ENCODE measurements at regions not wholly inside any gene's neighbourhood (a gene's known extent, or its start where the extent isn't known, plus 50 kb on each side); places are given as distances from the start of the nearest gene placed in this dataset.
"Not testable (repeated sequence)": the region's sequence is repeated elsewhere in the genome, so short reads cannot be mapped to it uniquely, and the experiment has no call there.

DNA sequence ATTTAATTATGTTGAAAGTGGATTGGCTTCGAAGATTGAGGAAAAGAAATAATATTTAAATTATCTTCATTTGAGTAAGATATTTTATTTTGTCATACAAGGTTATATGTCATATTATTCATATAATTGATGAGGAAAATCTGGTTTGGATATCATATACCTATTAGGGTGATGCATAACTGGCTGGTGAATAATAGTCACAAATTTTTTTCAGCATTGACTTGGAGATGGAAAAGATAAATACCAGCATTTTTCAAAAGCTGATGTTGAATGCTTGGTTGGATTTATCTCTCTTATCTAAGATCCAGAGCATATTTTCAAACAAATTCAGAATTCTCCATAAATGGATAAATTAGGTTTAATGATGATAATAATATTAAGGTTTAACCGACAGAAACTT, 93.5 kb upstream of the SLIT2 start:
- no peaks in the 10 kb centered on the region for H3K9me3 ChIP-seq
- no peak overlapping the region for H3K4me3 ChIP-seq
- 72 to 73% methylated on average over 2 of the region's 2 CpGs for WGBS, 2 donors
- intact Hi-C loops (cut with DNase I) = no loop called here
- no peak overlapping the region for H3K27ac ChIP-seq
- TF ChIP-seq, protein P1, sequence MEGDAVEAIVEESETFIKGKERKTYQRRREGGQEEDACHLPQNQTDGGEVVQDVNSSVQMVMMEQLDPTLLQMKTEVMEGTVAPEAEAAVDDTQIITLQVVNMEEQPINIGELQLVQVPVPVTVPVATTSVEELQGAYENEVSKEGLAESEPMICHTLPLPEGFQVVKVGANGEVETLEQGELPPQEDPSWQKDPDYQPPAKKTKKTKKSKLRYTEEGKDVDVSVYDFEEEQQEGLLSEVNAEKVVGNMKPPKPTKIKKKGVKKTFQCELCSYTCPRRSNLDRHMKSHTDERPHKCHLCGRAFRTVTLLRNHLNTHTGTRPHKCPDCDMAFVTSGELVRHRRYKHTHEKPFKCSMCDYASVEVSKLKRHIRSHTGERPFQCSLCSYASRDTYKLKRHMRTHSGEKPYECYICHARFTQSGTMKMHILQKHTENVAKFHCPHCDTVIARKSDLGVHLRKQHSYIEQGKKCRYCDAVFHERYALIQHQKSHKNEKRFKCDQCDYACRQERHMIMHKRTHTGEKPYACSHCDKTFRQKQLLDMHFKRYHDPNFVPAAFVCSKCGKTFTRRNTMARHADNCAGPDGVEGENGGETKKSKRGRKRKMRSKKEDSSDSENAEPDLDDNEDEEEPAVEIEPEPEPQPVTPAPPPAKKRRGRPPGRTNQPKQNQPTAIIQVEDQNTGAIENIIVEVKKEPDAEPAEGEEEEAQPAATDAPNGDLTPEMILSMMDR (IDR thresholded peaks at IDR 0.05) = no peak
- TF ChIP-seq POLR2A (IDR thresholded peaks at IDR 0.05) = no peak
- no peaks in the 10 kb centered on the region for H3K27me3 ChIP-seq
- no peaks in the 10 kb centered on the region for H3K4me1 ChIP-seq
- DNase-seq = no peak
- no peaks in the 10 kb centered on the region for H3K36me3 ChIP-seq (replicated peaks in 1 of 2; ENCODE audit: insufficient read depth in 1 of 2, low read depth in 2 of 2)
- ATAC-seq = no peak

DNA sequence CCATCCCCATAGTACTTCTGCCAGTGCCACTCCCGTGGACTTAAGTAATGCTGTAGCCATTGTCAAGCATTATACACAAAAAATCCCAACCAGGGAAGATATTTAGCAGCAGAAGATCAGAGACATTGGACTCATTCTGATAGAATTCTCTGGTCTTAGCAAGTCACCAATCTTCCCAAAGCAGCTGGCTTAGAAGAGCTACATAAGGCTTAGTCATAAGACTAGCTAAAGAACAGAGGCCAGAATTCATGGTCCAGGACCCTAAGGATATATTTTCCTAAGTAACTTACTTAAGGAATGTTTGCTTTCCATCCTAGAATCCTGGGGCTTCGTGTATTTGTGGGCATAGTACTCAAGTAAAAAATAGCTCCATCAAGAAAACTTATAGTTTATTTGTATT, 100.3 kb upstream of the SLIT2 start:
- intact Hi-C loops (cut with DNase I) = no loop called here
- WGBS, 2 donors = 49 to 54% methylated on average over 2 of the region's 2 CpGs
- ATAC-seq (no peak), DNase-seq (no peak)
- H3K27me3 ChIP-seq = no peaks in the 10 kb centered on the region
- H3K4me3 ChIP-seq = no peak overlapping the region
- no peaks in the 10 kb centered on the region for H3K36me3 ChIP-seq (replicated peaks in 1 of 2; ENCODE audit: insufficient read depth in 1 of 2, low read depth in 2 of 2)
- no peaks in the 10 kb centered on the region for H3K9me3 ChIP-seq
- H3K4me1 ChIP-seq = no peaks in the 10 kb centered on the region
- H3K27ac ChIP-seq = no peak overlapping the region
- no peak for TF ChIP-seq POLR2A (IDR thresholded peaks at IDR 0.05)
- TF ChIP-seq, protein P1 (IDR thresholded peaks at IDR 0.05) = no peak

DNA sequence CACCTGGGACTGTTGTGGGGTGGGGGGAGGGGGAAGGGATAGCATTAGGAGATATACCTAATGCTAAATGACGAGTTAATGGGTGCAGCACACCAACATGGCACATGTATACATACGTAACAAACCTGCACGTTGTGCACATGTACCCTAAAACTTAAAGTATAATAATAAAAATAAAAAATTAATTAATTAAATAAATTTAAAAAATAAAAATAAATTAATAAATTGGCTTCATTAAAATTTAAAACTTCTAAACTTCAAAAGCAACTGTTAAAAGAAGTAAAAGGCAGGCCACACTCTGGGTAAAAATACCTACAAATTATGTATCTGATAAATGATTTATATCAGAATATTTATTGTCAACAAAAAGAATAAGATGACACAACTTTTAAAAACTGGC, 102.6 kb upstream of the SLIT2 start:
- DNase-seq; intact Hi-C loops (cut with DNase I); H3K4me3 ChIP-seq; H3K27ac ChIP-seq; H3K36me3 ChIP-seq (replicated peaks in 1 of 2; ENCODE audit: insufficient read depth in 1 of 2, low read depth in 2 of 2); H3K9me3 ChIP-seq; H3K4me1 ChIP-seq; ATAC-seq; H3K27me3 ChIP-seq: not testable (repeated sequence)
- WGBS, 2 donors = 60 to 79% methylated on average over 3 of the region's 3 CpGs

DNA sequence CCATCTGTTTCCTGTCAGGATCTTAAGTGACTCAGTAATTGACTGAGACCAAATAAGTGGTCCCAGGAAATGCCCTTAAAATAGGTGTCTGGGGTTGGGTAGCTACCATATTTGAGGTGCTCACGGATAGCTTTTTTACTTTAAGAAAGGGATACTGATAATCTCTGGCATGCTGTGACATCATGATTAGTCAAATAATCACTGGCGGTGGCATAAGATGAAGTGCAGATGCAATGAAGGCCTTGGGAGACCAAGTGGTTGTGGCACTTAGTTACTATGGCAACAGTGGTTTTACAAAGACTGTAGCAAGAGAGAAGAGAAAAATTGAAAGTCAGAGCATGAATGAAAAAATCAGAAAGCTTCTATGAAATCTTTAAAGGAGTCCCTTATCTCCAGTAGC, 114.5 kb upstream of the SLIT2 start:
- intact Hi-C loops (cut with DNase I) = no loop called here
- H3K27ac ChIP-seq = no peak overlapping the region
- H3K4me1 ChIP-seq = no peaks in the 10 kb centered on the region
- no peaks in the 10 kb centered on the region for H3K36me3 ChIP-seq (replicated peaks in 1 of 2; ENCODE audit: insufficient read depth in 1 of 2, low read depth in 2 of 2)
- TF ChIP-seq POLR2A (IDR thresholded peaks at IDR 0.05) = no peak
- TF ChIP-seq, protein P1 (IDR thresholded peaks at IDR 0.05) = no peak
- H3K9me3 ChIP-seq = no peaks in the 10 kb centered on the region
- no peak overlapping the region for H3K4me3 ChIP-seq
- H3K27me3 ChIP-seq = no peaks in the 10 kb centered on the region
- no peak for DNase-seq
- no peak for ATAC-seq
- WGBS, 2 donors = 43 to 61% methylated on average over 2 of the region's 2 CpGs

DNA sequence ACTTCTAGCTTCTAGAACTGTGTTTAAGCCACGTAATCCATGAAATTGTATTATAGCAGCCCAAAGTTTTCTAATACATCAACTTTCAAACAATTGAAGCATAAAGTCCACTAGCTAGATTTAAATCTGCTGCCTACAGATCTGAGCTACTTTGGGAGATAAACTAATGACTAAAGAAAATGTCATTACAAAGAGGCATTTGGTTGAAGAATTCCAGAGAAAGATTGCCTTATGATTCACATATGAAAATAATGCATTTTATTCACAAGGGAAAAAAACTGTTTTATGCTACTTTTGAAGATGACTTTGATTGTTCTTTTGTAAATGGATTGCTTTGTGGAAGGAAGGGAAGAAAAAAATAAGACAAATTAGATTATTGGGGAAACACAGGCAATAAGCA, 124.1 kb upstream of the SLIT2 start:
- Histone ChIP-seq H3K4me1 (no peaks in the 10 kb centered on the region), H3K4me3 (no peak overlapping the region), H3K27me3 (no peaks in the 10 kb centered on the region), H3K36me3 (replicated peaks in 1 of 2; ENCODE audit: insufficient read depth in 1 of 2, low read depth in 2 of 2) (no peaks in the 10 kb centered on the region), H3K9me3 (no peaks in the 10 kb centered on the region), H3K27ac (no peak overlapping the region)
- DNase-seq (no peak), ATAC-seq (no peak)
- intact Hi-C loops (cut with DNase I) = no loop called here
- 63 to 68% methylated on average over 1 of the region's 1 CpG for WGBS, 2 donors
- TF ChIP-seq POLR2A (IDR thresholded peaks at IDR 0.05) = no peak
- TF ChIP-seq, protein P1 (IDR thresholded peaks at IDR 0.05) = no peak
